Fibroblast of the conjunctiva (primary cell): ENCODE measurements at regions not wholly inside any gene's neighbourhood (a gene's known extent, or its start where the extent isn't known, plus 50 kb on each side); places are given as distances from the start of the nearest gene placed in this dataset.
A peak's percentile ranks its signal among the peaks of the same experiment; 100 is the strongest.

Experiments used
- DNase-seq: peaks from one replicate; pipeline ENCODE4 v3.0.0-alpha.2; 2010; ENCODE audit warnings: low read depth

DNA sequence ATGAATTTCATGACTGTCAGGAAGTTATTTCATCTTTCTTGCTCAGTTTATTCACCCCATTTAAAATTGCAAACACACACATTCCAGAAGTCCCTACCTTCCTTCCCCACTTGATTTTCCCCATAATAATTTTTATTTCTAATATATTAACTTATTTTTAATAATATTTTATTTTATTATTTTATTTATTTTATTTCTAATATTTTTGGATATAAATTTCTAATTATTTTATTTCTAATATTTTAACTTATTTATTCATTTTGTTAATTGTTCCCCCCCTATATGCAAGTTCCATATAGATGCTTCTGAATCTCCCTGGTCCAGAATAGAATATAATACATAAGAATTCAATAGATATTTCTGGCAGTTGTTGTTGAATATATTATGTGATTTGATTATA is 293.7 kb upstream of the CPEB2 start:
- no peak for DNase-seq

DNA sequence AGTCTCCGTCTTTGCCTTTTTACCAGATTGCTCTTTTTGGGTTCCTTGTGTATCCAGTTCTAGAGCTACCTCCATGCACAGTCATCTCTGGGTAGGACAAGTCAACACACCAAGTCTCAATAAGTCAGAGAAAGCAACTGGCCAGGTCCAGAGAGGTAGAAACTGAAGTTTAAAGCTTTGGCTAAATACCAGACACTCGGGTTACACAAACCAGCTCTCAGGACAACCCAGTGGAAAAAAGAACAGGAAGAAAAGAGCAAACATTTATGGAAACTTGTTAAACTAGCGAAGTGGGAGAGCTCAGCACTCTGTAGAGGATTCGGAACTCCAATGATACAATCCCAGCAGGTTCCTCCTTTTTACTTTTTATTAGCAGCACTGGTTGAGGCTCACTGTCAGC is 291.0 kb upstream of the CPEB2 start:
- no peak for DNase-seq

DNA sequence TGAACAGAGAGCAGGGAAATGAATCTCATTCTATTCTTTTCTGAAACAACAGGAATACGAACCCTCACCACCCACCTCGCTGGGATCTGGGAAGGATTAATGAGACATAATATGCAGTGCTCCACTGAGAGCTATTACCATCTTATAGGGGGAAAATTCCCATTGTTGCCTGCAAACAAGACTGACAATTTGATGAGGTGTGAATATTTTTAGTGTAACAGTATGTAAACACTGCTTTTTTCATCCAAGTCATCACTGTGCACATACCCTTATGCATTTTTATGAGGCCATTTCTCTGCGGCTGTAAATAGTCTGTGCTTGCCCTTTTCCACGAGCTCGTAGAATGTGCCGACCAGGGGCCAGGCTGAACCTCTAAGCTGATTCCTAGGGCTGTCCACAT is 285.6 kb upstream of the CPEB2 start:
- DNase-seq, result no peak

DNA sequence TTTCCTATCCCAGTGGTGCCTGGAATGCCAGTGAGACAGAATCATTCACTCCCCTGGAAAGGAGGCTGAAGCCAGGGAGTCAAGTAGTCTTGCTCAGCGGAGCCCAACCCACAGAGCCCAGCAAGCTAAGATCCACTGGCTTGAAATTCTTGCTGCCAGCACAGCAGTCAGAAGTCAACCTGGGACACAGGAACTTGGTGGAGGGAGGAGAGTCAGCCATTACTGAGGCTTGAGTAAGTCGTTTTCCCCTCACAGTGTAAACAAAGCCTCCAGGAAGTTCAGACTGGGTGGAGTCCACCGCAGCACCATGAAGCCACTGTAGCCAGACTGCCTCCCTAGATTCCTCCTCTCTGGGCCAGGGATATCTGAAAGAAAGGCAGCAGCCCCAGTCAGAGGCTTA is 283.2 kb upstream of the CPEB2 start:
- no peak for DNase-seq

DNA sequence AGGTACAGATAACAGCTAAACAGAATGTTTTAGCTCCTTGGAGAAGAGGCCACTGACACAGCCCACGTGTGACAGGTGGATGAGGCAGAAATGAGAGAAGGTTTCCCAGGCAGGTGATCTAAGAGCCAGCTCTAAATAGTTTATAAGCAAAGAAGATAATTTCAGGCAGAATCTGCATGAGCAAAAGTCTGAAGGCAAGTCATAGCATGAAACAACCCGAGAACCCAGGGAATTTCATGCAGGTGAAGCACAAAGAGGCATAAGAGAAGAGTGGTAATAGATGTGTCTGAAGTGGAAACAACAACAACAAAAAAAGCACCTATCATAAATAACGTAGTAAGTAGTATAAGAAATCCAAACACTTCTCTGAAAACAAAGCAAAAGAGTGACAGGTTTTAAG is 275.8 kb upstream of the CPEB2 start:
- no peak for DNase-seq

DNA sequence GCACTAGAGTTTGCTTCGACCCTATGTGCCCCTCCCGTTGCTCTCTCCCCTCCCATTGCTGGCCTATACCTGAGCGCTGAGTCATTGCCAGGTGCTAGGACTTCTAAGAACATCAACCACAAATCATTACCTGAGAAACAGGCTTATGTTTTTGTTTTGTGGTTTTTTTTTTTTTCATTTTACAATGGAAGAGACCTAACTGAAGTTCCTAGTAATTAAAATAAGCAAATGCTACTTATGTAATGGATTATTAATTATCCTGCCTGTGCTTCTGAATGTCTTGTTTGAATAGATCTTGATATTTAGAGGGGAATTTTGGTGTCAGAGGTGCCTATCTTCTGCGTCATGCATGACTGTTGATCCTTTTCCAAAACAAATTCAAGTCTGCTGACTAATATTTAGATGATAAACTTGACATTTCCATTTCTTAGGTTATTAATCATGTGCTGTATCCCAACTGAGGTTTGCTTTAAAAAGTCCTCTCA is 275.4 kb upstream of the CPEB2 start:
- DNase-seq, result no peak

DNA sequence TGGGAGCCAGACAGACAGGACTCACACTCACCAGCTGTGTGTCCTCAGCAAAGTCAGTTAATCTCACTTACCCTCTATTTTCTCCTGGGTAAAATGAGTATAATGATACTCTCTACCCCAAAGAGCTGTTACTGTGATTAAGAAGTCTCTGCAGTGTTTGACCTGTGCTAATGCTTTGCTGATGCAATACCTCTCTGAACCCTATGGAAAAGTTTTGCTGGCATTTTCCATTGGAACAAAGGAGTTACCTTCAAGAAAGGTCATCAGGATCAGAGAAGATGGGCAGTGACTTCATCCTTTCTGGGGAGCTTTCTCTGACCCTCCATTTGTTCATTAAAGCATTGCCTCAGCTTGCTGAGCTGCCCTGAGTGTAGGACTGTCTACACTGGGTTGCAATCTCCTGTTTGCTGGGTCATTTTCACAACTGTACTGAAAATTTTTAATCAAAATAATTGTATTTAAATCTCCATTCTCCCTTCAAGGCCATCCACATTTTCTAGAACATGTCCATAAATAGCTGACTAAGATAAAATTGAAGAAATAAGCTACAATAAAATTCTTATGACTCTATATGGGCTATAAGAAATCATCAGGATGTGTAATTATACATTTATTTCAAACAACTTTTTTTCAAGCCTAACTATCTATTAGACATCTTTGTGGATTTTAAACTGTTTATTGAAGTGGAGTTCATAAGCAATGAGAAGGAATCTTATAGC is 272.8 kb upstream of the CPEB2 start:
- DNase-seq, result no peak

DNA sequence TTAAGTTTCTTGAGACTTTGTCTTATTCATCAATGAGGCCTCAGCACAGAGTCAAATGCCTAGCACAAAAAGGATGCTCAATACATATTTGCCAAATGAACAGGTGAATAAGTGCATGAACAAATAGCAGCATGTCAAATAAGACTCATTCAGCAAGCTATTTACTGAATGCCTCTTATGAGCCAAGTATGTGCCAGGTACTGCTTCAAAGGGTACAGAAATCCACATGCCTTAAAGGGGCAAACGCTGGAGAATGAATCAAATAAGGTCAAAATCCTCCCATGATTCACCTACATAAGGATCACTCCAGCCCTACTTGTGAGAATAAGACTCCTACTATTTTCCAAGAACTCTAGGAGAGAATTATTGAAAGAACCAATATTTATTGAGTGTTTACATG is 260.2 kb upstream of the CPEB2 start:
- DNase-seq, result no peak

DNA sequence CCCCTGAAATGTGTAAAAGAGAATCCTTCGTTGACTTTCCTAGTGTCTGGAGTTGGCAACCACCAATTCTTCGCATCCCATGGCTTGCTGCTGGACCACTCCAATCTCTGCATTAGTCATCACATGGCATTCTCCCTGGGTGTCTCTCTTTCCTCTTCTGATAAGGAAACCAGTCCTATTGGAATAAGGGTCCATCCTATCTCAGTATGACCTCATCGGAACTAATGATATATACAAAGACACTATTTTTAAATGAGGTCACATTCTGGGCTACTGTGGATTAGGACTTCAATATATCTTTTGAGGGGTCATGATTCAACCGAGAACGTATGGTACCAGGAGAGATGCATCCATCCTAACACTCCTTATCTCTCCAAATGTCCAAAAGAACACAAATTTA is 259.1 kb upstream of the CPEB2 start:
- no peak for DNase-seq

DNA sequence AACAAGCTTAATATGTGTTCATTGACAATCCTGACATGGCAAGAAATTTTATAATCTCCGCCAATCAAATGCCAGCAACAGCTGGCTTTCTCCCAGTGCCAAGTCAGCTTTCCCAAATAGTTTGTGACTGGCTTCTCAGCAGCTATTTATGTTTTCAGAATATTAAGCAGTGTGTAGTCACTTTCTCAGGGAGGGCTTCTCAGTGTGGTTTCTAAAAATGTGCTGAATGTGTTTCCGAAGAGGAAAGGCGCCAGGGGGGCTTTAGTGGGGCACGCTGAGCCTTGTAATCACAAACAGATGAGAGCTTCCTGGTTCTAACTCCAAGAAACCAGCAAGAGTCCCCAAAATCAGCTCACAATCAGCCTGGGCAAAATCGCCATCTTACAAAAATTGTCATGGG is 258.7 kb upstream of the CPEB2 start:
- no peak for DNase-seq

DNA sequence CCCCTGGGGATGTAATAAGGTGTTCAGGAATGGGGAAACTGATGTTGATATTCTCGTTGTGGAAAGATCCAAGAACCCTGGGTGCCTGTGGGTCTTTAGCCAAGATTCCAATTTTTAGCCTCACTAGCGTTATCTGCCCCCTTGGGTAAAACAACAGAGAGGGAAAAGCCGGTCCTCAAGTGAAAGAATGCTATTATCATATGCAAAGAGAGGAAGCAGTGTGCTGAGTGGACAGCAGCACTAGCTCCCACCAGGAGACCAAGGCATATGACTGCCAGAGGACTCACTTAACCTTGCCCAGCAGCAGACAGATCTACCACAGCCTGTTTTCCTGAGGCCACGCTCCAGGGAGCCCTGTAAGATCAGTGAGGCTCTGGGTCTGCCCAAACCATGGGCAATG is 257.9 kb upstream of the CPEB2 start:
- no peak for DNase-seq

DNA sequence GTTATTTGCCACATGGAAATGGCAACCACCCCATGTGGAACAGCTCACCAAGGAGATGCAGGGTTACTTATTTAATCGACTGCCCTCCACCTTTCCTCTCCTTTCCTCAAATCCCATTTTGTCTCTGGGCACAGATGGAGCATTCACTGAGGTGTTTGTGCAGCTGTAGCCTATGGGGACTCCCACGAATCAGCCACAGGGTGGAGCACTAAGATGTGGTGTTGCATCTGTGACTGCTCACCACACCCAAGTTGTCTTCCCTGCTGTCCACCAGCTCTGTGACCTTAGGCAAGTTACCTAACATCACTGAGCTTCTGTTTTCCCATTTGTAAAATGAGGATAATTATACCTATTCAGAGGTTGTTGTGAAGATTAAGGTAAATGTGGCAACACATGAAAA is 252.4 kb upstream of the CPEB2 start:
- DNase-seq, result peak; percentile 6

DNA sequence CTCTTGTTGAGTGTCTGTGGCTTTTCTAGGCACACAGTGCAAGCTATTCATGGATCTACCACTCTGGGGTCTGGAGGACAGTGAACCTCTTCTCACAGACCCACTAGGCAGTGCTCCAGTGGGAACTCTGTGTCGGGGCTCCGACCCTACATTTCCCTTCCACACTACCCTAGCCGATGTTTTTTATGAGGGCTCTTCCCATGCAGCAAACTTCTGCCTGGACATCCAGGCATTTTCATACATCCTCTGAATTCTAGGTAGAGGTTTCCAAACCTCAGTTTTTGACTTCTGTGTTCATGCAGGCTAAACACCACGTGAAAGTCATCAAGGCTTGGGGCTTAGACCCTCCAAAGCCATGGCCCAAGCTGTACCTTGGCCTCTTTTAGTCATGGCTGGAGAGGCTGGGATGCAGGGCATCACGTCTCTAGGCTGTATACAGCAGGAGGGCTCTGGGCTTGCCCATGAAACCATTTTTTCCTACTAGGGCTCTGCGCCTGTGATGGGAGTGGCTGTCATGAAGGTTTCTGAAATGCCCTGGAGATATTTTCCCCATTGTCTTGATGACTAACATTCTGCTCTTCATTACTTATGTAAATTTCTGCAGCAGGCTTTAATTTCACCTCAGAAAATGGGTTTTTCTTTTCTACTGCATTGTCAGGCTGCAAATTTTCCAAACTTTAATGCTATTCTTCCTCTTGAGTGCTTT is 249.8 kb upstream of the CPEB2 start:
- no peak for DNase-seq

DNA sequence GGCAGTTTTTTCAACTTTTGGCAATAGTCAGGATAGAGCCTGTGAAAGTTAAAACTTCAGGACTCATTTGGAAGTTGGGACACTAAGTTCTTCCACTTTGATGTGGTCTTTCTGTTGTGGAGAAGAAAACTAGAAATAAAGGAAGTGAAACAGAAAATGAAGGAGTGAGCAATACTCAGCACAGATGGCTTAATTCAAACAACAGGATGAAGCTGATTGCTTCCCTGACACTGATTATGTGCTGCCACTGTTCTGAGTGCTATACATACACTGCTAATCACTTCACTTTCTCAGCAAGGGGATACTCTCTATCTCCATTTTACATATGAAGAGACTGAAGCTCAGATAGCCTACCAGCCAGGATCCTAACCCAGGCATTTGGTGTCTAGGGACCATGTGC is 235.1 kb upstream of the CPEB2 start:
- no peak for DNase-seq

DNA sequence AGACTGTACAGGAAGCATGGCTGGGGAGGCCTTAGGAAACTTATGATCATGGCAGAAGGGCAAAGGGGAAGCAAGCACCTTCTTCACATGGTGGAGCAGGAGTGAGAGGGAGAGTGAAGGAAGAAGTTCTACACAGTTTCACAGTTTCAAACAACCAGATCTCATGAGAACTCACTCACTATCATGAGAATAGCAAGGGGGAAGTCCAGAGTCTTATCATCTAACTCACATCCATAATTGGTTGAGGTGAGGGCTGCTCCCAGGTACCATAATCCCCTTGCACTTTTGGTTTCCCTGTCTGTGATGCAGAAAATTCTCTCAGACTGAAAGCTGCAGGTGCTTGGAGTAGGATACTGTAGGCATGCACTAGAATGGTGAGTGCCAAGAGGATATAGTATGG is 233.8 kb upstream of the CPEB2 start:
- DNase-seq, result no peak

DNA sequence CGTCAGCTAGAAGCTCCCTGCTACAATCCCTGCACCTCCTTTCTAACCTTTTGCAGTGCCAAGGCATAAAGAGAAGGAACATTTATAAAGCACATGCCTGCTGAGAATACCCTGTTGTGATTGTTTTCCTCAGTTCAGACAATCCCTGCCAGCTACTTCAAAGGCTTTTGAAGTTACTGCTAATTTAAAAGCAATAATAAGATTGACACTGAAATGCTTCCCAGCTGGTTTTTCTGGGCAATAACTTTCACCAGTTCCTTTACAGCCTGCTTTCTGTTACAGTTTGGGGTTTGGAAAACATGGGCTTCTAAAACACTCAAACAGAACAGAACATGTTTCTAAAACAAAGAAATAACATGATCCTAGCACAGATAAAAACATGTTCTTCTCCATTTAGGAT is 232.3 kb upstream of the CPEB2 start:
- no peak for DNase-seq

DNA sequence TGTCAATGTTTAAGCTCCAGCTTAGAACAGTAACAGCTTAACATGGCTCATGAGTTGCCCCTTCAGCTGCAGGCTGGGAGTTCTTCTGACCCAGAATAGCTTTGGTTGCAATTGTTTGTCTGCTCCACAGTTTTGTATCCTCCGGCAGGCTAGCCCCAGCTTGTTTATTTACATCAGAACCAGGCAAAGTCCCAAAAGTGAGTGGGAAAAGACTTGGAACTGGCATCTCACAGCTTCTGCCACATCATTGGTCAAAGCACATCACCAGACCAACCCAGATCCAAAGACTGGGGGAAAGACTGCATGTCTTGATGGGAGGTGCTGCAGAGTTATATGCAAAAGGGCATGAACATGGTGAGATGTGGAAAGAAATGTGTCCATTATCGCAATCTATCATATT is 231.2 kb upstream of the CPEB2 start:
- no peak for DNase-seq

DNA sequence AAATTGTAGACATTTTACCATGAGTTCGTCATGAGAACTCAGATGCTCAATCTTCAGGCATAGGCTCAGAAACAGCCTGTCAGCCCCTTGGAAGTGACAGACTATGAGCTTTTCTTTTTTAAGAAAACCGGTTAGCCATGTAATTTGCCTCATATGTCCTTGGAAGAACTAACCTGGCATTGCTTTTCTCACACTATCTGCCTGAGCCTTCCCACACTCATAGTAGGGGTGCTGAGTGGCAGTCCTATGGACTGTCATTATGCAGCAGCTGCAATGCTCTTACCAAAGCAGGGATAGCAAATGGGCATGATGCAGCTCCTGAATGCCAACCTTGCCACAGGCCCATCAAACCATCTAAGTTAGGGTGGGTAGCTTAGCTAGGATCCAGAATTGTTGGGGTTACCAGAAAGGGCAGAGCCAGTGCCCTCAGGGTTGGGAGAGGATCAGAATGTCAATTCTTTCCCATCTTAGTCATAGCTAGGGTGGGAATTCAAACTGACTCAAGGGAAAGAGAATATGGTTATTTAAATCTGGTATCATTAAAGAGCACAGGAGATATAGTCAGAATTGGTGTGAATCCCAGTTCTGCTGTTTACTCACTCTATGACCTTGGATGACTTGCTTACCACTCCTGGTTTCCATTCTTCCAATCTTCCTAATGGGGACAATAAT is 230.6 kb upstream of the CPEB2 start:
- DNase-seq, result no peak

DNA sequence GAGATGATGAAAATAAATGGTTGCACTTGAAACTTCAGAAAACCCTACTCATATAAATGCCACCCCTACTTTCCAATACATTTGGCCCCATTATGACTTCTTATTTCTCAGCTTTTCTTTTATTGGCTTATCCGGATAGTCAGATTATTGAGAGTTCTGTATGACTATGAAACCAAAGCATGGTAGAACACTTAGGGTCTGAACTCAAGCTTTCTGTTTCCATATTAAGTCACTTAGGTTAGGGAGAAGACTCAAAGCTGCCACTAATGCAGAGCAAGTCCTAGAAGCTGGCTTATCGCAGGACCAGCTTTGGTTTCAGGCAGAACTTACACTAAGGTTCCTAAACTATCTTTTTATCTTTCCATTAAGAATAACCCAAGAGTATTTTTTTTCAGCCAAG is 229.9 kb upstream of the CPEB2 start:
- no peak for DNase-seq

DNA sequence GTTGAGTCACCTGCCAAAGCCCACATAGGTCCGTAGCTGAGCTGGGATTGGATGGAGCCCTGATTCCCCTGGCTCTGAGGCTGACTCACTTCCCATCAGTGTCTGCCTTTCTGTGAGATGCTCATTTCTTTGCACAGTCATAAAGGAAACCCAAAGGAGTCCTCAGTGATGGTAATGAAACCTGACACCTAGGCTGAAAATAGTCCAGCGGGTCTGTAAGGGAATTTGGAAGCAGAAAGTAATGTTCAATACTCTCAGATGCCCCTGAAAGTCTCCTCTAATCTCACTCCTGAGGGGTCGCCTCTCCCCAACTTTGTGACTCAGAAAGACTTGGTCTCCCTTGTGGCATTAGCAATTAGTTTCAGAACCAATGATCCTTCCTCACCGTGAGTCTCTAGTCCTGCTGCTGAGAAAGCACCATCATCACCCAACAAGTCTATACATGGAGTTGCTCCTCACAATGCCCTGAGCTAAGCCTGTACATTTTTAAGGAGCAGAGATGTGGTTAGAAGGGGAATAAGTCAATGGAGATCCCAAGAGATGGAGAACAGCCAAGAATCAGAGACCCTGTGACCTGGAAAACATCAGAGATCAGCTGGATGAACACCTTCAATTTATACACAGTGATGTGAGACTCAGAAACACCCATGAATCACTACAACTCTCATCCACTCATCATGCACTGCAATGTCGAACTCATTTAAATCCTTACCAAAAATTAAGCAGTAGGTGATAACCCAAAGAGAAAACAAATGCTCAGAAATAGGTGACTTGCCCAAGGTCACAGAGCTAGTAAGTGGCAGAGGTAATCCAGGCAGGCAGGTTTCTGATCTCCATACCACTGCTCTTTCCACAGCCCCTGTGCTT is 219.0 kb upstream of the CPEB2 start:
- peak; percentile 26 for DNase-seq

DNA sequence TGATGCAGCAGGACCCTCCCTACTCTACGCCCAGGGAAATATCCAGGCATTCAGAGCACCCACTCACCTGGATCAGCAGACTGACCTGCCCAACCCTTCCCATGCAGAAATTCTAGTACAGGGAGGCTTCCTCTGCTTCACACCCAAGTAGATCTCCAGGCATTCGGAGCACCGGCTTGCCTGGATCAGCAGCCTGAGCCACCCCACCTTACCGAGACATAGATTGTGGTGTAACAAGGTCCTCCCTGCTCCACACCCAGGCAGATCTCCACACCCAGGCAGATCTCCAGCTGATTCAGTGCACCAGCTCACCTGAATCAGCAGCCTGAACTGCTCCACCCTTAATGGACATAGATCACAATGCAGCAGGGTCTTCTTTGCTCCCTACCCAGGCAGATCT is 215.1 kb upstream of the CPEB2 start:
- no peak for DNase-seq

DNA sequence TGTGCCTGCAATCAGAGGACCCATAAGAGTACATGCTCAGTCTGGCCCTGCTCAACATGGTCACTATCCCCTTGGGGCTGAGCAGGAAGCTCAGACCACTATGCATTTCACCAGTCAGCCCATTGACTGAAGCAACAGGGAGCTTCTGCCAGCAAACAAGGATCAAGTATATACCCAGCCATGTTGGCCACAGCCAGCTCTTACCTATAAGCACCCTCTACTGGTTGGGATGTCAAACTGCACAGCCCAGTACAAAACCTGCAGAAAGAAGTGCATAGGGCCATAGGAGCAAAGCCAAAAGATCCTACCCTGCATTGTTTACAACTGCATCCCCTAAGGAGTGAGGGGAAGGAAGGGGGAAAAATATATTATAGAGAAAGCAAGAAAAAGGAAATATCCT is 214.4 kb upstream of the CPEB2 start:
- DNase-seq, result no peak
